ENCODE measurements at regions not wholly inside any gene's neighbourhood (a gene's known extent, or its start where the extent isn't known, plus 50 kb on each side); places are given as distances from the start of the nearest gene placed in this dataset.

GRCh38 chr7:95710711-95711110, 61.6 kb upstream of the DYNC1I1 start:
- Histone ChIP-seq H3K4me3 (ENCODE audit: low read depth in 1 of 2, low read length in 2 of 2) (no peak overlapping the region), H3K9me3 (ENCODE audit: insufficient read depth, low read length, severe bottlenecking) (no peaks in the 10 kb centered on the region), H2AFZ (ENCODE audit: low read depth, low read length) (no peak overlapping the region), H3K79me2 (ENCODE audit: insufficient read depth, low read length) (no peaks in the 10 kb centered on the region), H3K36me3 (ENCODE audit: insufficient read depth, low read length) (no peaks in the 10 kb centered on the region), H3K4me1 (ENCODE audit: insufficient read depth, low read length) (no peaks in the 10 kb centered on the region), H3K9ac (ENCODE audit: low read depth, low read length) (no peak overlapping the region), H3K4me2 (ENCODE audit: insufficient read depth, low read length) (no peak overlapping the region), H3K27ac (ENCODE audit: low read length) (no peak overlapping the region), H3K27me3 (ENCODE audit: insufficient read depth, low read length, poor library complexity) (no peaks in the 10 kb centered on the region), H4K20me1 (ENCODE audit: insufficient read depth, low read length) (no peaks in the 10 kb centered on the region)
- ATAC-seq (ENCODE audit: insufficient read depth, low read depth) (no peak), DNase-seq (no peak)
- no peak for TF ChIP-seq EZH2 (IDR thresholded peaks at IDR 0.05; ENCODE audit: borderline replicate concordance, low read depth, low read length, severe bottlenecking)
- TF ChIP-seq, protein P1, sequence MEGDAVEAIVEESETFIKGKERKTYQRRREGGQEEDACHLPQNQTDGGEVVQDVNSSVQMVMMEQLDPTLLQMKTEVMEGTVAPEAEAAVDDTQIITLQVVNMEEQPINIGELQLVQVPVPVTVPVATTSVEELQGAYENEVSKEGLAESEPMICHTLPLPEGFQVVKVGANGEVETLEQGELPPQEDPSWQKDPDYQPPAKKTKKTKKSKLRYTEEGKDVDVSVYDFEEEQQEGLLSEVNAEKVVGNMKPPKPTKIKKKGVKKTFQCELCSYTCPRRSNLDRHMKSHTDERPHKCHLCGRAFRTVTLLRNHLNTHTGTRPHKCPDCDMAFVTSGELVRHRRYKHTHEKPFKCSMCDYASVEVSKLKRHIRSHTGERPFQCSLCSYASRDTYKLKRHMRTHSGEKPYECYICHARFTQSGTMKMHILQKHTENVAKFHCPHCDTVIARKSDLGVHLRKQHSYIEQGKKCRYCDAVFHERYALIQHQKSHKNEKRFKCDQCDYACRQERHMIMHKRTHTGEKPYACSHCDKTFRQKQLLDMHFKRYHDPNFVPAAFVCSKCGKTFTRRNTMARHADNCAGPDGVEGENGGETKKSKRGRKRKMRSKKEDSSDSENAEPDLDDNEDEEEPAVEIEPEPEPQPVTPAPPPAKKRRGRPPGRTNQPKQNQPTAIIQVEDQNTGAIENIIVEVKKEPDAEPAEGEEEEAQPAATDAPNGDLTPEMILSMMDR (IDR thresholded peaks at IDR 0.05; ENCODE audit: borderline replicate concordance, extremely low read depth, low read length, poor library complexity, severe bottlenecking) = no peak

- Histone ChIP-seq H3K36me3 (ENCODE audit: insufficient read depth, low read length) (no peaks in the 10 kb centered on the region), H2AFZ (ENCODE audit: low read depth, low read length) (no peak overlapping the region), H4K20me1 (ENCODE audit: insufficient read depth, low read length) (no peaks in the 10 kb centered on the region), H3K9me3 (ENCODE audit: insufficient read depth, low read length, severe bottlenecking) (no peaks in the 10 kb centered on the region), H3K9ac (ENCODE audit: low read depth, low read length) (no peak overlapping the region), H3K27ac (ENCODE audit: low read length) (no peak overlapping the region), H3K4me1 (ENCODE audit: insufficient read depth, low read length) (no peaks in the 10 kb centered on the region), H3K4me3 (ENCODE audit: low read depth in 1 of 2, low read length in 2 of 2) (no peak overlapping the region), H3K27me3 (ENCODE audit: insufficient read depth, low read length, poor library complexity) (peaks cover 13% of the 10 kb centered on the region), H3K79me2 (ENCODE audit: insufficient read depth, low read length) (no peaks in the 10 kb centered on the region), H3K4me2 (ENCODE audit: insufficient read depth, low read length) (no peak overlapping the region)
- no peak for TF ChIP-seq EZH2 (IDR thresholded peaks at IDR 0.05; ENCODE audit: borderline replicate concordance, low read depth, low read length, severe bottlenecking)
- TF ChIP-seq, protein P1 (IDR thresholded peaks at IDR 0.05; ENCODE audit: borderline replicate concordance, extremely low read depth, low read length, poor library complexity, severe bottlenecking) = no peak
- ATAC-seq (ENCODE audit: insufficient read depth, low read depth) = no peak
- DNase-seq = no peak
Measured at GRCh38 chr7:95700917-95701316, 71.4 kb upstream of the DYNC1I1 start.

DNA sequence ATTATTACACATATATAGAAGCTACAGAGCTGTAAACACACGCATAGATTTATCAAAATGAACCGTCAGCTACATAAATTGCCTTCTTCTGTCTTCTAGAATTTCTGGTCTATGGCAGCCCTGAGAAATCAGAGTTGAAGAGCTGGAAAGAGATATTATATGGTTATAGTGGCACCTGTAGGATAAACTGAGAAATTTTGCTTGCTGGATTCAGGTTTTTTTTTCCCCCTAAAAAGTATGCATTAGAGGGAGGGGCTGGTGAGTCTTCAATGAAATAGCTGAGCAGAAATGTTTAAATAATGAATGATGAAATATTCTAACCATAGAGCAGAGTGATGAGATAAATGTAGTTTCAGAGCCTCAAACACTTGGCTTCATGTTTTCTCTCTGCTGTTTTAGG, 78.0 kb upstream of the DYNC1I1 start:
- Histone ChIP-seq H4K20me1 (ENCODE audit: insufficient read depth, low read length) (no peaks in the 10 kb centered on the region), H3K9me3 (ENCODE audit: insufficient read depth, low read length, severe bottlenecking) (no peaks in the 10 kb centered on the region), H3K4me3 (ENCODE audit: low read depth in 1 of 2, low read length in 2 of 2) (no peak overlapping the region), H3K27ac (ENCODE audit: low read length) (no peak overlapping the region), H2AFZ (ENCODE audit: low read depth, low read length) (no peak overlapping the region), H3K36me3 (ENCODE audit: insufficient read depth, low read length) (no peaks in the 10 kb centered on the region), H3K4me1 (ENCODE audit: insufficient read depth, low read length) (peaks cover 10% of the 10 kb centered on the region; the same call in 1 of the 2 replicates), H3K27me3 (ENCODE audit: insufficient read depth, low read length, poor library complexity) (peaks cover 20% of the 10 kb centered on the region), H3K4me2 (ENCODE audit: insufficient read depth, low read length) (no peak overlapping the region), H3K9ac (ENCODE audit: low read depth, low read length) (no peak overlapping the region), H3K79me2 (ENCODE audit: insufficient read depth, low read length) (no peaks in the 10 kb centered on the region)
- TF ChIP-seq, protein P1 (IDR thresholded peaks at IDR 0.05; ENCODE audit: borderline replicate concordance, extremely low read depth, low read length, poor library complexity, severe bottlenecking) = no peak
- TF ChIP-seq EZH2 (IDR thresholded peaks at IDR 0.05; ENCODE audit: borderline replicate concordance, low read depth, low read length, severe bottlenecking) = no peak
- ATAC-seq (ENCODE audit: insufficient read depth, low read depth) = no peak
- DNase-seq = no peak
